Brain microvascular endothelial cell (primary cell): ENCODE measurements at regions not wholly inside any gene's neighbourhood (a gene's known extent, or its start where the extent isn't known, plus 50 kb on each side); places are given as distances from the start of the nearest gene placed in this dataset.

Experiments used
- DNase-seq: peaks from one replicate; pipeline ENCODE4 v3.0.0-alpha.2; 2020
- H3K27ac ChIP-seq: fragments of 250-450 bp; sonication (Bioruptor Pico); 2 replicates; pipeline ENCODE4 v1.5.1; 2020; ENCODE audit warnings: mild to moderate bottlenecking, moderate library complexity
- H3K27me3 ChIP-seq: fragments of 250-450 bp; sonication (Bioruptor Pico); replicated peaks from 2 replicates; pipeline ENCODE4 v1.5.1; 2020; ENCODE audit warnings: mild to moderate bottlenecking
- H3K36me3 ChIP-seq: fragments of 250-450 bp; sonication (Bioruptor Pico); replicated peaks from 2 replicates; pipeline ENCODE4 v1.5.1; 2020; ENCODE audit warnings: mild to moderate bottlenecking
- H3K4me3 ChIP-seq: 2 replicates; pipeline ENCODE4 v1.5.1; 2011; ENCODE audit warnings: low read depth, mild to moderate bottlenecking, control low read depth, low read length, moderate library complexity
- in situ Hi-C: cut with HindIII; loops from 2 replicates; pipeline ENCODE4 v1.10.0; 2017; ENCODE audit warnings: low sequenced_read_pairs, low pct_ligation_motif_present
- TF ChIP-seq, protein P1 (sequence below): IDR thresholded peaks from 2 replicates; pipeline ENCODE4 v1.5.1; 2011; ENCODE audit warnings: low read depth, mild to moderate bottlenecking, moderate library complexity, low read length, control low read depth, inconsistent platforms; ENCODE audit errors: missing control alignments

DNA sequence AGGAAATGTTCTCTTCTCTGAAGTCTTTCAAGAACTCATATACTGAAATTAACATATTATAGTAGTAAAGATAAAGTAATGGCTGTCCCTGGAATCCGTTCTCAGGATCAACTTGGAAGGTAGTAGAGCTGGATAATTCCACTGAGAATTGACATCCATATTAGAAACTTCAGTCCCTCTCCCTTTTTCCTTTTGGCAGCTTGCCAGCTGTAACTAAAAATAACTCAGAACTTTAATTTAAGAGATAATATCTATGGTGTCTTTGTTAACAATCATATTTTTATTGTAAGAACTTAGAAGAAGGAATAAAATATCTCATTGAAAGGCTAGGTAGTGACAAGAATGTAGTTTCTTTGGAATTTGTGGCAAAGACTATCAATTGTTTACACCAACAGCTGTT lies 61.4 kb upstream of the PLEKHA5 start:
- H3K27ac ChIP-seq = no peak overlapping the region
- TF ChIP-seq, protein P1, sequence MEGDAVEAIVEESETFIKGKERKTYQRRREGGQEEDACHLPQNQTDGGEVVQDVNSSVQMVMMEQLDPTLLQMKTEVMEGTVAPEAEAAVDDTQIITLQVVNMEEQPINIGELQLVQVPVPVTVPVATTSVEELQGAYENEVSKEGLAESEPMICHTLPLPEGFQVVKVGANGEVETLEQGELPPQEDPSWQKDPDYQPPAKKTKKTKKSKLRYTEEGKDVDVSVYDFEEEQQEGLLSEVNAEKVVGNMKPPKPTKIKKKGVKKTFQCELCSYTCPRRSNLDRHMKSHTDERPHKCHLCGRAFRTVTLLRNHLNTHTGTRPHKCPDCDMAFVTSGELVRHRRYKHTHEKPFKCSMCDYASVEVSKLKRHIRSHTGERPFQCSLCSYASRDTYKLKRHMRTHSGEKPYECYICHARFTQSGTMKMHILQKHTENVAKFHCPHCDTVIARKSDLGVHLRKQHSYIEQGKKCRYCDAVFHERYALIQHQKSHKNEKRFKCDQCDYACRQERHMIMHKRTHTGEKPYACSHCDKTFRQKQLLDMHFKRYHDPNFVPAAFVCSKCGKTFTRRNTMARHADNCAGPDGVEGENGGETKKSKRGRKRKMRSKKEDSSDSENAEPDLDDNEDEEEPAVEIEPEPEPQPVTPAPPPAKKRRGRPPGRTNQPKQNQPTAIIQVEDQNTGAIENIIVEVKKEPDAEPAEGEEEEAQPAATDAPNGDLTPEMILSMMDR = no peak
- no peaks in the 10 kb centered on the region for H3K27me3 ChIP-seq
- H3K36me3 ChIP-seq = no peaks in the 10 kb centered on the region
- in situ Hi-C loops = no loop called here
- no peak overlapping the region for H3K4me3 ChIP-seq
- DNase-seq = no peak

DNA sequence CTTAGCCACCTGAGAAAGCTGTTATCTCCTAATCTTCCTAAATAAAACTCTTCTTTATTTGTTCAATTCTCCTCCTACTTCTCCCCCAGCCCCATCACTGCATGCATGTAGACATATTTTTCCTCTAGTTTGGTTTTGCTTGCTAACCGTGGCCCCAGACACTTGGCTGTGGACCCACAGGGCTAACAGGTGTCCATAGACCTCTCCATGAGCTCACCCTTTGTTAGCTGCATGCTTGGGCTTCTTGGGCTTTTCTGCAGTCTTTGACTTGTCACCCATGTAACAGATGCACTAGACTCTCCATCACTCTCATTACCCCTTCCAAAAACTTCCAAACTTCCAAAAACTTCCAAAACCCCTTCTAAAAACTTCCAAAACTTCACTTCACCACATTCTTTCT lies 59.2 kb upstream of the PLEKHA5 start:
- Histone ChIP-seq H3K36me3 (no peaks in the 10 kb centered on the region), H3K27ac (no peak overlapping the region), H3K4me3 (no peak overlapping the region), H3K27me3 (no peaks in the 10 kb centered on the region)
- in situ Hi-C loops = no loop called here
- DNase-seq = no peak
- TF ChIP-seq, protein P1 = no peak

DNA sequence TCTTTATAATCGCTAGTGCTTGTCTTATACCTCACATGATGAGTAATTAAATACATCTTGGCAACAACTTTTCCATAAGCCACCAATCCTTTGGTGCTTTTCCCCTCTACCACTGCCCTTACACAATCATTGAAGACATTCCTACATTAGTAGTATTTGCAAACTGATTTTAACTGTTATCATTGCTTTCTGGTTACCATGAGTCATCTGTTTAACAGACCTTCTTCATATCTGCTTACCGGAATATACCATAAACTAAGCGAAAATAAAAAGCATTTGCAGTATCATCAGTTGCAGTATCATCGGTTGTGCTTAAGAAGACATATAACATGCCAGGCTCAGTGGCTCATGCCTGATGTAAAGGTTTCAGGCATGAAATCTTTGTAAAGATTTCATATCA lies 54.8 kb upstream of the PLEKHA5 start:
- no peak for DNase-seq

DNA sequence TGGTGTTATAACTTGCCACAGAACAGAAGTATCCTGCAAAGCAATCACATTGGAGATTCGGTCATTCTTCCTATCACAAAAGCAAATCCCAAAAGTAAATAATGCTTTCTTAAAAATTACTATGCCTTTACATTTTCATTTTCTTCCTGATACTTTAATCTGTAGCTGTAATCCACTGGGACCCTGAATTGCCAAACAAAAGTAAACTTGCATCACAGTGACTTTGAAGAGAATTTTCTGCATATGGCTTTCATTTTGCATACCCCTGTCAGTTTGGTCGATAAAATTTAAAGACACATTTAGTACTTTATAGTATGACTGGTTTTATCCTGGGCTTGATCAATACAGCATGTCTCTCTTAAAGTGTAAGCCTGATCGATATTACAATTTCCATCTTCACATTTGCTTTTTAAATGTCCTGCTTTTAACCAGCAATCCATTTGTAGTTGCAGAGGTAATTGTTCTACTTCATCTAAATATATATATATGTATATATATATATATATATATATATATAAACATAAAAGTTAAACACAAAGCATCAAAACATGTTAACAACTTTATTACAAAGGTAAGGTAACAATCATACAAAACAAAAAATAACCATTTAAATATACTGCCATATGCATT lies 53.7 kb upstream of the PLEKHA5 start:
- no peak overlapping the region for H3K4me3 ChIP-seq
- DNase-seq = no peak
- no peaks in the 10 kb centered on the region for H3K27me3 ChIP-seq
- no peak overlapping the region for H3K27ac ChIP-seq
- no peaks in the 10 kb centered on the region for H3K36me3 ChIP-seq
- TF ChIP-seq, protein P1 = no peak
- in situ Hi-C loops = no loop called here

More for the DNA sequence above, 54.8 kb upstream of the PLEKHA5 start:
- TF ChIP-seq, protein P1 = no peak
- in situ Hi-C loops = no loop called here
- H3K4me3 ChIP-seq = no peak overlapping the region
- H3K27ac ChIP-seq = no peak overlapping the region
- H3K27me3 ChIP-seq = no peaks in the 10 kb centered on the region
- no peaks in the 10 kb centered on the region for H3K36me3 ChIP-seq
